T-helper 17 cell (primary cell): ENCODE measurements at regions not wholly inside any gene's neighbourhood (a gene's known extent, or its start where the extent isn't known, plus 50 kb on each side); places are given as distances from the start of the nearest gene placed in this dataset.

Experiments used
- ATAC-seq: fragments of 150-1000 bp; cut with Tn5 transposase; 2 replicates; pipeline ENCODE4 v1.10.0; 2021; ENCODE audit warnings: mild to moderate bottlenecking, moderate library complexity
- DNase-seq, 3 donors: peaks; one replicate each; pipeline versions ENCODE4 v3.0.0 to v3.0.0-alpha.2; 2020 to 2021
- H3K9me3 ChIP-seq: one replicate; pipeline ENCODE4 v1.7.0; 2013; ENCODE audit warnings: low read length, mild to moderate bottlenecking; ENCODE audit not compliant: control insufficient read depth, poor library complexity, severe bottlenecking
- H3K27ac Mint-ChIP-seq: one replicate; pipeline ENCODE4 v1.8.0; 2022; ENCODE audit warnings: mild to moderate bottlenecking, moderate library complexity, mixed read lengths
- H3K27me3 Mint-ChIP-seq: one replicate; pipeline ENCODE4 v1.8.0; 2022; ENCODE audit warnings: mixed read lengths
- H3K36me3 Mint-ChIP-seq: one replicate; pipeline ENCODE4 v1.8.0; 2022; ENCODE audit warnings: low read depth, mixed read lengths
- H3K4me1 Mint-ChIP-seq: one replicate; pipeline ENCODE4 v1.8.0; 2022; ENCODE audit warnings: mild to moderate bottlenecking, mixed read lengths
- H3K4me3 Mint-ChIP-seq: one replicate; pipeline ENCODE4 v1.8.0; 2022; ENCODE audit warnings: mild to moderate bottlenecking, moderate library complexity, mixed read lengths

- H3K36me3 Mint-ChIP-seq, result no peaks in the 10 kb centered on the region
- no peak overlapping the region for H3K27ac Mint-ChIP-seq
- peaks cover 31% of the 10 kb centered on the region for H3K27me3 Mint-ChIP-seq
- no peak overlapping the region for H3K4me3 Mint-ChIP-seq
- H3K9me3 ChIP-seq, result no peaks in the 10 kb centered on the region
- ATAC-seq (no peak), DNase-seq (no peak)
- H3K4me1 Mint-ChIP-seq, result peaks cover 9% of the 10 kb centered on the region
These were observed 68.3 kb downstream of the KCNF1 start for GRCh38 chr2:10980071-10980470.

DNA sequence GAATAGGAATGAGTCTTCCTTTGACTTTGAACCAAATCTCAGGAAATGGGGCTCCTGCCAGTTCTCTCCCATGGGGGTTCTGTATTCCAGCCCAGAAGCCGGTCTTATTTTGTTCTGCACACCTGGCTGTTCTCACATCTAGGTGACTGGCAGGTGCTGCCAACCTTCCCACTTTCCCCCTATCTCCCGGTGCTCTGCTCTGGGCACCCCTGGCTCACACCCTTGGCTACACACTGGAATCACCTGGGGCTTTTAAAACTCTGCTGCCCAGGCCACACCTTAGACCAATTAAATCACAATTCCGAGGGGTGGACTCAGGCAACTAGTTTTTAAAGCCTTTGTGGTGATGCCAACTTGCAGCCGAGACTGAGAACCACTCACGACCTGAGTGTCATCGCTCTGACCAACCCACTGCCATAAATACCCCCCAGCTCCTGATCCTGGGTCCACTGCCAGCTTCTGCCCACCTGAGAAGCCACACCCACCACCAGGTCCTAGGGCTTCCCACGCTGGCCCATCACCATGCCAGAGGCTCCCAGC lies 69.2 kb downstream of the KCNF1 start:
- Mint-ChIP-seq H3K4me3 (no peak overlapping the region), H3K27me3 (peaks cover 27% of the 10 kb centered on the region), H3K4me1 (peaks cover 9% of the 10 kb centered on the region), H3K36me3 (no peaks in the 10 kb centered on the region), H3K27ac (no peak overlapping the region)
- ATAC-seq (no peak), DNase-seq (no peak)
- no peaks in the 10 kb centered on the region for H3K9me3 ChIP-seq

DNA sequence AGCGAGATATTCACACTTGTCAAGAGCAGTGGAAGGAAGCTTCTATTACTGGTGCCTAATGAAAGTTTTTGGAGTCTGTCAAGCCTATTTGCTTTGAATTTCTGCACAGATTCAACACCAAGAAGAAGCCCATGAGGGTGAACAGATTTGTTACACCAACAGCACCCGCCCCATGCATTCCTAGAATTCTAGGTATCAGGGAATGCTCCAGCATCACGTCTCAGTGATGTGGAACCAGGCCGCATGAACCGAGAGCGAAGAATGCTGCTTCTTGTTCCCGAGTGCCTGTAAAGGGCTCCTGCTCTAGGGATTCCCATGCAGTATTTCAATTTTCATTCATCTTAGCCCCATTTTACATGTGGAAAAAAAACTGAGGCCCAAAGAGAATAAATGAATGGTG lies 69.7 kb downstream of the KCNF1 start:
- no peaks in the 10 kb centered on the region for H3K36me3 Mint-ChIP-seq
- peaks cover 9% of the 10 kb centered on the region for H3K4me1 Mint-ChIP-seq
- ATAC-seq, result no peak
- no peaks in the 10 kb centered on the region for H3K9me3 ChIP-seq
- H3K27me3 Mint-ChIP-seq, result peaks cover 27% of the 10 kb centered on the region
- H3K4me3 Mint-ChIP-seq, result no peak overlapping the region
- no peak overlapping the region for H3K27ac Mint-ChIP-seq
- no peak for DNase-seq

GRCh38 chr2:10981941-10982431 lies 70.3 kb downstream of the KCNF1 start:
- Mint-ChIP-seq H3K4me1 (peaks cover 9% of the 10 kb centered on the region), H3K36me3 (no peaks in the 10 kb centered on the region), H3K4me3 (no peak overlapping the region), H3K27ac (no peak overlapping the region), H3K27me3 (peaks cover 25% of the 10 kb centered on the region)
- ATAC-seq (no peak), DNase-seq (no peak)
- no peaks in the 10 kb centered on the region for H3K9me3 ChIP-seq

GRCh38 chr2:10982931-10983701 lies 71.4 kb downstream of the KCNF1 start:
- no peak overlapping the region for H3K27ac Mint-ChIP-seq
- H3K4me1 Mint-ChIP-seq, result peaks cover 7% of the 10 kb centered on the region
- DNase-seq, result no peak
- no peak for ATAC-seq
- H3K9me3 ChIP-seq, result no peaks in the 10 kb centered on the region
- H3K27me3 Mint-ChIP-seq, result peaks cover 19% of the 10 kb centered on the region
- H3K36me3 Mint-ChIP-seq, result no peaks in the 10 kb centered on the region
- no peak overlapping the region for H3K4me3 Mint-ChIP-seq

DNA sequence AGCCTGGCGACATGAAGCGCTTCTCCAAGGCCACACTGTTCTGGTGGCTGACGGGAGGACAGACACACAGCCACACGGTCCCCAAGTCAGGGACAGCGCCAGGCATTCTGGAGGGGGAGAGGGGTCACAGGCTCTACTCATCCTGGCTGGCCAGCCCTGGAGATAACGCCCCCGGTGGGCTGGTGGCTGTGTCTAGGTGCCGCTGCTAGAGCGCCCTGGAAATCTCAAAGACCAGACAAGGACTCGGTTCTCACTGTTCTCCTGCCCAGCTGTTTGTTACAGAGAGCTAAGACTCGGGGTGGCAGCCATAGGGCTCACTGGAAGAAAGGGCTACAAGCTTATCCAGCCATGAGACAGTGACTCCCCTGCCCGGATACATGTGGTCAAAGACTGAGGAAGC lies 72.0 kb downstream of the KCNF1 start:
- Mint-ChIP-seq H3K36me3 (no peaks in the 10 kb centered on the region), H3K4me3 (no peak overlapping the region), H3K27ac (no peak overlapping the region), H3K27me3 (peaks cover 15% of the 10 kb centered on the region), H3K4me1 (peaks cover 7% of the 10 kb centered on the region)
- DNase-seq (no peak), ATAC-seq (no peak)
- H3K9me3 ChIP-seq, result no peaks in the 10 kb centered on the region

DNA sequence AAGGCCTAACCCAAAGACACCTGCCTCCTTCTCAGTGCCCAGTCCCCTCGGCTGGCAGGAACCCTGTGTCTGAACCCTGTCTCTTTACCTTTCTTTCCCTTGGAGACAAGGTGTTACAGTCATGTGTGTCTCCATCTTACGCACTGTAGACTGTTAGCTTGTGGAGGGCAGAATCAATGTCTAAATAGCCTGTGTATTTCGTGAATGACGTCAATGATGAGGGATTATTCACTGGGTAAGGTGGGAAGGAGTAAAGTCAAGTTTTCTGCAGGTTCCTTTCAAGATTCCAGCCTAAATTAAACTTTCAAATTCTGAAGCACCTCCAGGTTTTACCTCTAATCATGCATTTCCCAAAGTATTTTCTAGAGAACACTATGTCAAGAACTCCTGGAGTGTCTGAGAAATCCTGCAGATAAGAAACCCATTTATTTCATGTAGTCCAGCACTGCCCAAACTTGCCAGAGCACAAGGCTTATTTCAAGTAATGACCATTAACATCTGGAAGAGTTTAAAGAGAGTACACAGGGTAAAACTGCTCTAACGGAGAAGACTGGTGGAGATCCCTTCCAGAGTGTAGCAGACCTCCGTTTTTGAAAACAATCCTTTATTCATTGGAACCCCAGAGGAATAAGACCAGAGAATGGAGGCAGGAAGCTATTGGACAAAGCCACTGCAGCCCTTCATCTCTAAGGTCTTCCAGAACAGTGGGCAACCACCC lies 72.8 kb downstream of the KCNF1 start:
- H3K27me3 Mint-ChIP-seq, result peaks cover 11% of the 10 kb centered on the region
- H3K9me3 ChIP-seq, result no peaks in the 10 kb centered on the region
- H3K36me3 Mint-ChIP-seq, result no peaks in the 10 kb centered on the region
- no peak overlapping the region for H3K27ac Mint-ChIP-seq
- peaks cover 3% of the 10 kb centered on the region for H3K4me1 Mint-ChIP-seq
- no peak overlapping the region for H3K4me3 Mint-ChIP-seq
- no peak for DNase-seq
- ATAC-seq, result no peak

- ATAC-seq, result no peak
- no peaks in the 10 kb centered on the region for H3K36me3 Mint-ChIP-seq
These were observed 73.5 kb downstream of the KCNF1 start for GRCh38 chr2:10985260-10985659.

DNA sequence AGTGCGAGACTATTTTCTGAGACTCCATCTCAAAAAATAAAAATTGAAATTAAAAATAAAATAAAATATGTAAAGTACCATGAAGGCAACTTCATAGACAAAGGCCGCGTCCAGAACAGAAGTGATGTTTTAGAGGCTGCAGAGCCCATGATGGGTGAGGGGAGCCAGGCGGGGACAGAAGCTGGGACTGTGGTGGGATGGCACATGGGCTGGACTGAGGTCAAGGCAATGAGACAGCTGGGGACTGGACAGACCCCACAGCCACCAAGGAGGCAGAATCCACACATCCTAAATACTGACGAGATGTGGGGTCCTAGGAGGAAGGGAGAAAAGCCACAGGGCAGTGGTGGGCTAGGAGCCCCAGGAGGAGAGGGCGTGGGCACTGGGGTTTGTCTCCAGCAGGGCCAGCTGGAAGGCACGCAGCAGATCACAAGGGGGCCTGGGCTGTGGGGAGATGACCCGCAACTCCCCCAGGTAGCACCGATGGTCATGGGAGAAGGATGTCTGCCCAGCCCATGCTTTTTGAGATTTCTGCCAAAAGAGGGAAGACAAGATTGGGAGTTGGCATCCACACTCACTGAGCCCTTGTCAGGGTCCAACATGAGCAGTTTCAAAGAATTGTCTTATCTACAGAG lies 74.3 kb downstream of the KCNF1 start:
- no peak for ATAC-seq
- no peak for DNase-seq
- H3K27me3 Mint-ChIP-seq, result peaks cover 11% of the 10 kb centered on the region
- H3K36me3 Mint-ChIP-seq, result no peaks in the 10 kb centered on the region
- peaks cover 6% of the 10 kb centered on the region for H3K4me1 Mint-ChIP-seq
- H3K27ac Mint-ChIP-seq, result no peak overlapping the region
- no peaks in the 10 kb centered on the region for H3K9me3 ChIP-seq
- no peak overlapping the region for H3K4me3 Mint-ChIP-seq

More at GRCh38 chr2:10985260-10985659, 73.5 kb downstream of the KCNF1 start:
- Mint-ChIP-seq H3K4me1 (peaks cover 6% of the 10 kb centered on the region), H3K4me3 (no peak overlapping the region), H3K27me3 (peaks cover 11% of the 10 kb centered on the region), H3K27ac (no peak overlapping the region)
- no peaks in the 10 kb centered on the region for H3K9me3 ChIP-seq
- no peak for DNase-seq

- Mint-ChIP-seq H3K27ac (no peak overlapping the region), H3K36me3 (no peaks in the 10 kb centered on the region), H3K4me1 (peaks cover 6% of the 10 kb centered on the region), H3K4me3 (no peak overlapping the region), H3K27me3 (peaks cover 15% of the 10 kb centered on the region)
- ATAC-seq (no peak), DNase-seq (no peak)
- H3K9me3 ChIP-seq, result no peaks in the 10 kb centered on the region
These were observed 75.7 kb downstream of the KCNF1 start for GRCh38 chr2:10987439-10987838.

GRCh38 chr2:10987861-10988260 lies 76.1 kb downstream of the KCNF1 start:
- no peak overlapping the region for H3K27ac Mint-ChIP-seq
- peaks cover 6% of the 10 kb centered on the region for H3K4me1 Mint-ChIP-seq
- no peak overlapping the region for H3K4me3 Mint-ChIP-seq
- ATAC-seq (no peak), DNase-seq (no peak)
- H3K36me3 Mint-ChIP-seq, result no peaks in the 10 kb centered on the region
- no peaks in the 10 kb centered on the region for H3K9me3 ChIP-seq
- H3K27me3 Mint-ChIP-seq, result peaks cover 19% of the 10 kb centered on the region

GRCh38 chr2:10989151-10989550 lies 77.4 kb downstream of the KCNF1 start:
- H3K4me3 Mint-ChIP-seq, result no peak overlapping the region
- peaks cover 19% of the 10 kb centered on the region for H3K27me3 Mint-ChIP-seq
- H3K36me3 Mint-ChIP-seq, result no peaks in the 10 kb centered on the region
- no peak for DNase-seq
- H3K4me1 Mint-ChIP-seq, result peaks cover 6% of the 10 kb centered on the region
- no peak overlapping the region for H3K27ac Mint-ChIP-seq
- no peak for ATAC-seq
- H3K9me3 ChIP-seq, result no peaks in the 10 kb centered on the region

- no peak for ATAC-seq
- H3K27me3 Mint-ChIP-seq, result peaks cover 13% of the 10 kb centered on the region
- no peak overlapping the region for H3K4me3 Mint-ChIP-seq
- no peak overlapping the region for H3K27ac Mint-ChIP-seq
- no peaks in the 10 kb centered on the region for H3K9me3 ChIP-seq
- no peaks in the 10 kb centered on the region for H3K36me3 Mint-ChIP-seq
- no peak for DNase-seq
- peaks cover 3% of the 10 kb centered on the region for H3K4me1 Mint-ChIP-seq
These were observed 78.0 kb downstream of the KCNF1 start for GRCh38 chr2:10989782-10990181.
